ENCODE measurements at regions not wholly inside any gene's neighbourhood (a gene's known extent, or its start where the extent isn't known, plus 50 kb on each side); places are given as distances from the start of the nearest gene placed in this dataset.

- no peaks in the 10 kb centered on the region for H3K9me3 ChIP-seq (replicated peaks in 1 of 2; ENCODE audit: control insufficient read depth in 1 of 2, insufficient read depth in 1 of 2, low read length in 2 of 2)
- Mint-ChIP-seq H3K36me3 (no peaks in the 10 kb centered on the region), H3K4me1 (no peaks in the 10 kb centered on the region), H3K4me3 (no peak overlapping the region), H3K27ac (no peak overlapping the region), H3K9me3 (peaks cover 0 to 2% (median 1%) of the 10 kb centered on the region in 7 donors), H3K27me3 (ENCODE audit: low read depth in 3 of 3) (no peaks in the 10 kb centered on the region)
- H3K27me3 ChIP-seq (ENCODE audit: control insufficient read depth in 2 of 2, insufficient read depth in 2 of 2, low read length in 2 of 2), result no peaks in the 10 kb centered on the region
- no peaks in the 10 kb centered on the region for H3K4me1 ChIP-seq (ENCODE audit: control insufficient read depth in 1 of 2, insufficient read depth in 2 of 2, low read length in 2 of 2)
- intact Hi-C loops (cut with micrococcal nuclease), result no loop called here
- no peak for DNase-seq
- no peaks in the 10 kb centered on the region for H4K20me1 ChIP-seq (ENCODE audit: insufficient read depth, low read length)
- no peaks in the 10 kb centered on the region for H3K36me3 ChIP-seq (replicated peaks in 1 of 2; ENCODE audit: control insufficient read depth in 1 of 2, insufficient read depth in 2 of 2, low read length in 2 of 2)
- no peak overlapping the region for H3K4me3 ChIP-seq (replicated peaks in 1 of 3; ENCODE audit: low read depth in 2 of 3, low read length in 3 of 3)
- no peak overlapping the region for H3K9ac ChIP-seq (ENCODE audit: insufficient read depth, low read length, poor library complexity, severe bottlenecking)
- no peak overlapping the region for H3K4me2 ChIP-seq (replicated peaks; ENCODE audit: extremely low read depth, low read length, poor library complexity, severe bottlenecking)
- TF ChIP-seq, protein P1, sequence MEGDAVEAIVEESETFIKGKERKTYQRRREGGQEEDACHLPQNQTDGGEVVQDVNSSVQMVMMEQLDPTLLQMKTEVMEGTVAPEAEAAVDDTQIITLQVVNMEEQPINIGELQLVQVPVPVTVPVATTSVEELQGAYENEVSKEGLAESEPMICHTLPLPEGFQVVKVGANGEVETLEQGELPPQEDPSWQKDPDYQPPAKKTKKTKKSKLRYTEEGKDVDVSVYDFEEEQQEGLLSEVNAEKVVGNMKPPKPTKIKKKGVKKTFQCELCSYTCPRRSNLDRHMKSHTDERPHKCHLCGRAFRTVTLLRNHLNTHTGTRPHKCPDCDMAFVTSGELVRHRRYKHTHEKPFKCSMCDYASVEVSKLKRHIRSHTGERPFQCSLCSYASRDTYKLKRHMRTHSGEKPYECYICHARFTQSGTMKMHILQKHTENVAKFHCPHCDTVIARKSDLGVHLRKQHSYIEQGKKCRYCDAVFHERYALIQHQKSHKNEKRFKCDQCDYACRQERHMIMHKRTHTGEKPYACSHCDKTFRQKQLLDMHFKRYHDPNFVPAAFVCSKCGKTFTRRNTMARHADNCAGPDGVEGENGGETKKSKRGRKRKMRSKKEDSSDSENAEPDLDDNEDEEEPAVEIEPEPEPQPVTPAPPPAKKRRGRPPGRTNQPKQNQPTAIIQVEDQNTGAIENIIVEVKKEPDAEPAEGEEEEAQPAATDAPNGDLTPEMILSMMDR (IDR thresholded peaks at IDR 0.05), result no peak
- H3K27ac ChIP-seq (ENCODE audit: low read depth in 1 of 2, low read length in 2 of 2), result no peak overlapping the region
- H2AFZ ChIP-seq (ENCODE audit: insufficient read depth, low read depth, low read length, poor library complexity, severe bottlenecking), result no peak overlapping the region
- H3K79me2 ChIP-seq (ENCODE audit: insufficient read depth, low read length), result no peaks in the 10 kb centered on the region
These were observed 359.1 kb upstream of the CHST9 start for GRCh38 chr18:27544206-27544605.

DNA sequence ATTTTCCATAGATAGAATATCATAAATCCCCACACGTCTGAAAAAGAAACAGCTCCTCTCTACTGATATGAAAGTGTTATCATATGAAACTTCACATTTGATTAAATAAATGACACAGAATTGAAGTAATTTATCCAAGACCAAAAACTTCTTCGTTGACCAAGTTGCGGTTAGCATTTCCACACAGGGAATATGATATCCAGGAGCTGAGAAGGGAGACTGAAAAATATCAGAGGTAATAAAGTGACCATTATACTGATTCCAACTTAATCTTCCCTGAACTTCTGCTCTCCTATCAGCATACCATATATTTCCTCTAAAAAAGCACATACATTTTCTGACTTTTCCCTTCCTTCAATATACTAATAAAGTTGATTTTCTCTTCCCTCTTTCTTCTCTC, 356.2 kb upstream of the CHST9 start:
- no peaks in the 10 kb centered on the region for H3K36me3 ChIP-seq (replicated peaks in 1 of 2; ENCODE audit: control insufficient read depth in 1 of 2, insufficient read depth in 2 of 2, low read length in 2 of 2)
- H3K4me3 Mint-ChIP-seq, result no peak overlapping the region
- H3K36me3 Mint-ChIP-seq, result no peaks in the 10 kb centered on the region
- no peaks in the 10 kb centered on the region for H3K9me3 ChIP-seq (replicated peaks in 1 of 2; ENCODE audit: control insufficient read depth in 1 of 2, insufficient read depth in 1 of 2, low read length in 2 of 2)
- no peak overlapping the region for H3K27ac Mint-ChIP-seq
- WGBS (ENCODE audit: insufficient coverage), result no CpG with 5 or more reads among the region's 3 CpGs
- H3K27ac ChIP-seq (ENCODE audit: low read depth in 1 of 2, low read length in 2 of 2), result no peak overlapping the region
- H3K9me3 Mint-ChIP-seq, result peaks cover 0 to 4% (median 2%) of the 10 kb centered on the region in 7 donors
- H3K9ac ChIP-seq (ENCODE audit: insufficient read depth, low read length, poor library complexity, severe bottlenecking), result no peak overlapping the region
- H2AFZ ChIP-seq (ENCODE audit: insufficient read depth, low read depth, low read length, poor library complexity, severe bottlenecking), result no peak overlapping the region
- intact Hi-C loops (cut with micrococcal nuclease), result no loop called here
- H3K79me2 ChIP-seq (ENCODE audit: insufficient read depth, low read length), result no peaks in the 10 kb centered on the region
- no peaks in the 10 kb centered on the region for H3K27me3 ChIP-seq (ENCODE audit: control insufficient read depth in 2 of 2, insufficient read depth in 2 of 2, low read length in 2 of 2)
- no peaks in the 10 kb centered on the region for H3K4me1 ChIP-seq (ENCODE audit: control insufficient read depth in 1 of 2, insufficient read depth in 2 of 2, low read length in 2 of 2)
- no peaks in the 10 kb centered on the region for H3K4me1 Mint-ChIP-seq
- H3K4me2 ChIP-seq (replicated peaks; ENCODE audit: extremely low read depth, low read length, poor library complexity, severe bottlenecking), result no peak overlapping the region
- no peak overlapping the region for H3K4me3 ChIP-seq (replicated peaks in 1 of 3; ENCODE audit: low read depth in 2 of 3, low read length in 3 of 3)
- no peak for DNase-seq
- TF ChIP-seq, protein P1 (IDR thresholded peaks at IDR 0.05), result no peak
- no peaks in the 10 kb centered on the region for H3K27me3 Mint-ChIP-seq (ENCODE audit: low read depth in 3 of 3)
- H4K20me1 ChIP-seq (ENCODE audit: insufficient read depth, low read length), result no peaks in the 10 kb centered on the region
